K562 (cell line): ENCODE measurements at regions not wholly inside any gene's neighbourhood (a gene's known extent, or its start where the extent isn't known, plus 50 kb on each side); places are given as distances from the start of the nearest gene placed in this dataset.

Experiments used
- ATAC-seq: fragments of 200-7000 bp; cut with Tn5 transposase; 3 replicates; pipeline ENCODE4 v1.9.1; 2020; ENCODE audit warnings: moderate library complexity
- BruUV-seq: library from RNA; stranded (reverse); fragments of 400-500 nt; replicated peaks from 2 replicates; lab custom pipeline; 2021; lab: Mats Ljungman, UMichigan
- CTCF ChIA-PET: fragments of 300-600 bp; formaldehyde crosslinking; extraction: SDS; loops from one replicate; lab custom pipeline; 2021; ENCODE audit warnings: low intra/inter-chr PET ratio; lab: Yijun Ruan, JAX
- POLR2A ChIA-PET: fragments of 300-600, 350-650 bp; sonication (Branson Sonifier 250); formaldehyde crosslinking; extraction: SDS; loops from one replicate; lab custom pipeline; 2021; ENCODE audit warnings: antibody characterized with exemption, inconsistent platforms; lab: Yijun Ruan, JAX
- DNase-seq, 4 experiments: peaks; one replicate each; pipeline versions ENCODE4 v3.0.0 to v3.0.0-alpha.2; 2011 to 2018; ENCODE audit warnings: low spot score in 3 of 4, mixed read lengths in 3 of 4; ENCODE audit errors: extremely low read depth in 1 of 4
- FAIRE-seq: peaks from 2 replicates; lab custom pipeline; 2011; peaks lifted over from hg19 to GRCh38; lab: Jason Lieb, UNC
- H2AFZ ChIP-seq: 2 replicates; pipeline ENCODE4 v1.6.0; 2011; ENCODE audit warnings: low read depth, low read length, control low read depth, inconsistent platforms
- H3K27ac ChIP-seq: fragments of 200-600 bp; 3 replicates; pipeline ENCODE4 v1.8.0; 2011; ENCODE audit warnings: low read depth, mild to moderate bottlenecking, control low read depth, inconsistent platforms, low read length, moderate library complexity, mixed read lengths; ENCODE audit errors: extremely low read depth
- H3K27me3 ChIP-seq, 2 experiments: fragments of 300-600 bp in 1 of 2; 2 replicates in 1 of 2; 3 replicates in 1 of 2; pipeline versions ENCODE4 v1.6.0 to v1.8.0; 2011; ENCODE audit warnings: inconsistent platforms in 2 of 2, low read length in 2 of 2, mild to moderate bottlenecking in 1 of 2, mixed read lengths in 1 of 2, moderate library complexity in 1 of 2; ENCODE audit not compliant: control insufficient read depth in 2 of 2, insufficient read depth in 2 of 2
- H3K36me3 ChIP-seq: fragments of 300-600 bp; 3 replicates; pipeline ENCODE4 v1.8.0; 2011; ENCODE audit warnings: mild to moderate bottlenecking, low read length, inconsistent platforms; ENCODE audit not compliant: control insufficient read depth, insufficient read depth
- H3K4me1 ChIP-seq, 2 experiments: fragments of 200-600 bp in 1 of 2; replicated peaks in 1 of 2; 2 replicates in 1 of 2; 3 replicates in 1 of 2; pipeline versions ENCODE4 v1.5.1 to v1.8.0; 2011; ENCODE audit warnings: inconsistent platforms in 2 of 2, low read length in 2 of 2, mild to moderate bottlenecking in 1 of 2, mixed read lengths in 1 of 2, moderate library complexity in 1 of 2; ENCODE audit not compliant: control insufficient read depth in 2 of 2, insufficient read depth in 2 of 2
- H3K4me2 ChIP-seq: 2 replicates; pipeline ENCODE4 v1.6.1; 2011; ENCODE audit warnings: low read length, control low read depth, inconsistent platforms, mixed read lengths; ENCODE audit not compliant: insufficient read depth
- H3K4me3 ChIP-seq: fragments of 200-600 bp; sonication (generic), shearing (Covaris generic); 2 replicates; pipeline ENCODE4 v1.5.1; 2016; ENCODE audit warnings: control low read depth, inconsistent platforms
- H3K79me2 ChIP-seq: fragments of 200-600 bp; 3 replicates; pipeline ENCODE4 v1.8.0; 2011; ENCODE audit warnings: low read length, inconsistent platforms; ENCODE audit not compliant: control insufficient read depth, insufficient read depth
- H3K9ac ChIP-seq, 2 experiments: 2 replicates each; pipeline versions ENCODE4 v1.6.0 to v1.6.1; 2011; ENCODE audit warnings: low read depth in 2 of 2, low read length in 2 of 2, control low read depth in 1 of 2, inconsistent platforms in 1 of 2, mild to moderate bottlenecking in 1 of 2, mixed read lengths in 1 of 2; ENCODE audit not compliant: insufficient read depth in 1 of 2
- H3K9me1 ChIP-seq: one replicate; pipeline ENCODE4 v1.6.0; 2011; ENCODE audit warnings: inconsistent platforms, mild to moderate bottlenecking, low read length, moderate library complexity; ENCODE audit not compliant: control insufficient read depth, insufficient read depth
- H3K9me3 ChIP-seq: replicated peaks from 2 replicates; pipeline ENCODE4 v1.5.1; 2011; ENCODE audit warnings: low read depth, low read length, inconsistent platforms; ENCODE audit not compliant: control insufficient read depth, insufficient read depth
- H4K20me1 ChIP-seq: replicated peaks from 2 replicates; pipeline ENCODE4 v1.6.1; 2011; ENCODE audit warnings: low read length, inconsistent platforms, mixed read lengths; ENCODE audit not compliant: control insufficient read depth, insufficient read depth
- CBFA2T2 ChIP-seq: fragments of 450-650 bp; conservative IDR thresholded peaks from 2 replicates; pipeline ENCODE4 v1.6.1; 2017; ENCODE audit warnings: mild to moderate bottlenecking
- CBX3 ChIP-seq, 2 experiments: IDR thresholded peaks; 1 replicate in 1 of 2; 2 replicates in 1 of 2; pipeline ENCODE4 v1.6.1; 2012; ENCODE audit warnings: inconsistent platforms in 2 of 2, low read length in 2 of 2, borderline replicate concordance in 1 of 2, control low read depth in 1 of 2
- CGGBP1 ChIP-seq: fragments of 250-450 bp; sonication (Bioruptor Pico); IDR thresholded peaks from 2 replicates; pipeline ENCODE4 v1.9.0; 2021; ENCODE audit warnings: mild to moderate bottlenecking
- CHD1 ChIP-seq: fragments of 200-600 bp; sonication (generic); IDR thresholded peaks from one replicate; pipeline ENCODE4 v1.6.1; 2012; ENCODE audit warnings: mild to moderate bottlenecking, moderate library complexity, low read length, inconsistent platforms
- CREBBP ChIP-seq: IDR thresholded peaks from one replicate; pipeline ENCODE4 v1.6.1; 2012; ENCODE audit warnings: low read depth, mild to moderate bottlenecking, control low read depth, inconsistent platforms, low read length
- ILK ChIP-seq: fragments of 450-650 bp; IDR thresholded peaks from 2 replicates; pipeline ENCODE4 v1.6.1; 2016; ENCODE audit warnings: missing genetic modification characterization, low read depth, mild to moderate bottlenecking, missing compliant biosample characterization, moderate library complexity, borderline replicate concordance
- MTA3 ChIP-seq: fragments of 450-650 bp; formaldehyde crosslinking; IDR thresholded peaks from 2 replicates; pipeline ENCODE4 v1.6.1; 2017; ENCODE audit warnings: mild to moderate bottlenecking, borderline replicate concordance
- NRF1 ChIP-seq, 2 experiments: fragments of 450-650 bp; IDR thresholded peaks in 1 of 2; conservative IDR thresholded peaks in 1 of 2; 2 replicates each; pipeline ENCODE4 v1.6.1; 2014; ENCODE audit warnings: mild to moderate bottlenecking in 2 of 2
- SIX5 ChIP-seq, 2 experiments: IDR thresholded peaks; 2 replicates each; pipeline ENCODE4 v1.6.1; 2011; ENCODE audit warnings: low read length in 2 of 2, borderline replicate concordance in 1 of 2, low read depth in 1 of 2, mild to moderate bottlenecking in 1 of 2, moderate library complexity in 1 of 2; ENCODE audit not compliant: insufficient read depth in 1 of 2
- SMARCC2 ChIP-seq: fragments of 450-650 bp; IDR thresholded peaks from 2 replicates; pipeline ENCODE4 v1.6.1; 2017; ENCODE audit warnings: antibody characterized with exemption, moderate library complexity, mild to moderate bottlenecking, low read depth
- TRIM28 ChIP-seq: fragments of 450-650 bp; IDR thresholded peaks from 2 replicates; pipeline ENCODE4 v1.6.1; 2017
- ZC3H11A ChIP-seq: IDR thresholded peaks from 2 replicates; pipeline ENCODE4 v1.6.1; 2012; ENCODE audit warnings: low read depth, low read length, improper control_type of control experiment
- ZNF174 ChIP-seq: fragments of 250-450 bp; sonication (Bioruptor Pico); IDR thresholded peaks from 2 replicates; pipeline ENCODE4 v1.4.0; 2020; ENCODE audit warnings: mild to moderate bottlenecking
- ZNF197 ChIP-seq: fragments of 200-800 bp; sonication (Bioruptor generic); IDR thresholded peaks from 2 replicates; pipeline ENCODE4 v1.6.1; 2016; ENCODE audit warnings: low read depth, missing genetic modification characterization, missing compliant biosample characterization
- ZNF282 ChIP-seq: sonication (generic); formaldehyde crosslinking; IDR thresholded peaks from 2 replicates; pipeline ENCODE4 v1.8.1; 2023; ENCODE audit warnings: missing genetic modification reagents
- ZNF408 ChIP-seq: fragments of 250-450 bp; sonication (Bioruptor Pico); IDR thresholded peaks from 2 replicates; pipeline ENCODE4 v1.4.0; 2020; ENCODE audit warnings: low read depth, mild to moderate bottlenecking, moderate library complexity
- ZNF436 ChIP-seq: fragments of 250-450, 450-650 bp; sonication (Bioruptor Pico); formaldehyde crosslinking; IDR thresholded peaks from 2 replicates; pipeline ENCODE4 v1.7.0; 2020; ENCODE audit warnings: mild to moderate bottlenecking
- ZNF695 ChIP-seq: fragments of 450-650 bp; formaldehyde crosslinking; IDR thresholded peaks from 2 replicates; pipeline ENCODE4 v1.4.0; 2020; ENCODE audit warnings: mild to moderate bottlenecking, moderate library complexity
- ZNF778 ChIP-seq: fragments of 450-650 bp; formaldehyde crosslinking; IDR thresholded peaks from 2 replicates; pipeline ENCODE4 v1.4.0; 2020; ENCODE audit warnings: mild to moderate bottlenecking, moderate library complexity
- WGBS: fragments of 100-300 bp; shearing (Covaris generic); methylation state at CpG from one replicate; pipeline ENCODE4 v1.1.6; 2016; ENCODE audit warnings: low coverage, mixed read lengths; ENCODE audit not compliant: insufficient coverage; ENCODE audit errors: missing lambda C conversion rate; 5-methylcytosine and 5-hydroxymethylcytosine counted together
- in situ Hi-C: fragments of 300-500 bp; cut with MboI; formaldehyde crosslinking; loops from 4 replicates; pipeline ENCODE4 v1.15.0; 2018; ENCODE audit warnings: inconsistent platforms, mixed read lengths
- intact Hi-C: fragments of 100-400 bp; cut with micrococcal nuclease; formaldehyde crosslinking; loops from 2 replicates; pipeline ENCODE4 v1.14.2; 2022

- POLR2A ChIA-PET = no interaction called here
Measured at GRCh38 chr3:10717756-10718155, 98.3 kb upstream of the SLC6A11 start.

More at GRCh38 chr3:10717756-10718155, 98.3 kb upstream of the SLC6A11 start:
- TF ChIP-seq MTA3 = no peak
- no peak for TF ChIP-seq ZNF197 (CRISPR knock-in tag)
- no peak for TF ChIP-seq ILK (tag)
- TF ChIP-seq CREBBP = no peak
- no peak for TF ChIP-seq ZC3H11A
- TF ChIP-seq CBX3 (IDR thresholded peaks at IDR 0.05; ENCODE audit: borderline replicate concordance in 1 of 2, low read length in 2 of 2) = no peak
- no peak for TF ChIP-seq CHD1
- no peak for TF ChIP-seq ZNF778
- no peak for TF ChIP-seq ZNF174 (CRISPR knock-in tag)
- no peak for TF ChIP-seq CBFA2T2
- TF ChIP-seq ZNF408 (CRISPR knock-in tag) = no peak
- TF ChIP-seq NRF1 (conservative IDR thresholded peaks at IDR 0.05 in 1 of 2, IDR thresholded peaks at IDR 0.05 in 1 of 2) = no peak
- TF ChIP-seq TRIM28 = no peak
- no peak for TF ChIP-seq ZNF695 (CRISPR knock-in tag)
- TF ChIP-seq CGGBP1 = no peak
- TF ChIP-seq ZNF436 (CRISPR knock-in tag) = no peak
- no peak for TF ChIP-seq SMARCC2
- TF ChIP-seq ZNF282 = no peak
- no peak for TF ChIP-seq SIX5 (IDR thresholded peaks at IDR 0.05; ENCODE audit: borderline replicate concordance in 1 of 2, insufficient read depth in 1 of 2, low read depth in 1 of 2, low read length in 2 of 2)
- in situ Hi-C loops (no loop called here), intact Hi-C loops (no loop called here)
- Histone ChIP-seq H2AFZ (no peak overlapping the region), H4K20me1 (no peaks in the 10 kb centered on the region; the same call in 1 of the 2 replicates), H3K4me3 (no peak overlapping the region), H3K27me3 (peaks cover 4 to 18% of the 10 kb centered on the region in 2 experiments; a peak in 3 of 5 replicates), H3K27ac (no peak overlapping the region), H3K4me2 (no peak overlapping the region), H3K36me3 (no peaks in the 10 kb centered on the region), H3K4me1 (no peaks in the 10 kb centered on the region), H3K9me1 (no peaks in the 10 kb centered on the region), H3K79me2 (no peaks in the 10 kb centered on the region), H3K9me3 (no peaks in the 10 kb centered on the region), H3K9ac (no peak overlapping the region)
- no peak for FAIRE-seq
- no peak for ATAC-seq
- BruUV-seq = no TSS peak
- 8% methylated on average over 4 of the region's 4 CpGs for WGBS
- CTCF ChIA-PET = no interaction called here
- DNase-seq = no peak
